WTC11 (cell line): ENCODE measurements at regions not wholly inside any gene's neighbourhood (a gene's known extent, or its start where the extent isn't known, plus 50 kb on each side); places are given as distances from the start of the nearest gene placed in this dataset.

ENCODE experiments used
- ATAC-seq: fragments of 200-7000 bp; cut with Tn5 transposase; 2 replicates; pipeline ENCODE4 v1.10.0; 2021; ENCODE audit warnings: mild to moderate bottlenecking, moderate library complexity
- CTCF ChIA-PET: fragments of 300-600 bp; sonication (Branson Sonifier 250); formaldehyde crosslinking; loops from one replicate; lab custom pipeline; 2021; ENCODE audit warnings: antibody characterized with exemption; lab: Charles Lee
- POLR2A ChIA-PET: fragments of 350-600 bp; sonication (Branson Sonifier 250); formaldehyde crosslinking; loops from one replicate; lab custom pipeline; 2021; ENCODE audit warnings: antibody characterized with exemption; lab: Charles Lee
- DNase-seq: peaks from one replicate; pipeline ENCODE4 v3.0.0; 2021; ENCODE audit warnings: low spot score
- H3K27ac Mint-ChIP-seq: 2 replicates; pipeline ENCODE4 v1.8.0; 2021; ENCODE audit warnings: mixed read lengths
- H3K27me3 Mint-ChIP-seq: 2 replicates; pipeline ENCODE4 v1.8.0; 2021; ENCODE audit warnings: low read depth, mild to moderate bottlenecking, moderate library complexity, mixed read lengths
- H3K36me3 Mint-ChIP-seq: 2 replicates; pipeline ENCODE4 v1.8.0; 2021; ENCODE audit warnings: mixed read lengths
- H3K4me1 Mint-ChIP-seq: 2 replicates; pipeline ENCODE4 v1.8.0; 2022; ENCODE audit warnings: mixed read lengths
- H3K4me3 Mint-ChIP-seq: 2 replicates; pipeline ENCODE4 v1.8.0; 2021; ENCODE audit warnings: mild to moderate bottlenecking, moderate library complexity, mixed read lengths
- H3K9me3 Mint-ChIP-seq: 2 replicates; pipeline ENCODE4 v1.8.0; 2021; ENCODE audit warnings: mixed read lengths
- AR ChIP-seq: fragments of 250-450 bp; sonication (Bioruptor Pico); IDR thresholded peaks from 2 replicates; pipeline ENCODE4 v1.9.0; 2021; ENCODE audit warnings: mild to moderate bottlenecking
- ATF1 ChIP-seq: sonication (generic); formaldehyde crosslinking; IDR thresholded peaks from 2 replicates; pipeline ENCODE4 v1.8.1; 2023; ENCODE audit warnings: mild to moderate bottlenecking, moderate library complexity, missing genetic modification reagents
- ATF3 ChIP-seq: sonication (generic); formaldehyde crosslinking; conservative IDR thresholded peaks from 2 replicates; pipeline ENCODE4 v1.8.1; 2022; ENCODE audit warnings: mild to moderate bottlenecking, missing genetic modification reagents
- CREB1 ChIP-seq: sonication (generic); formaldehyde crosslinking; IDR thresholded peaks from 2 replicates; pipeline ENCODE4 v1.8.0; 2023; ENCODE audit warnings: mild to moderate bottlenecking, missing genetic modification reagents
- ESRRA ChIP-seq: sonication (generic); formaldehyde crosslinking; IDR thresholded peaks from 2 replicates; pipeline ENCODE4 v1.8.1; 2022; ENCODE audit warnings: mild to moderate bottlenecking, missing genetic modification reagents, borderline replicate concordance
- FOXP4 ChIP-seq: sonication (generic); formaldehyde crosslinking; IDR thresholded peaks from 2 replicates; pipeline ENCODE4 v1.8.0; 2022; ENCODE audit warnings: mild to moderate bottlenecking, missing genetic modification reagents
- NFE2L1 ChIP-seq: sonication (generic); formaldehyde crosslinking; IDR thresholded peaks from 2 replicates; pipeline ENCODE4 v1.8.1; 2023; ENCODE audit warnings: missing genetic modification reagents
- PRDM15 ChIP-seq: sonication (generic); formaldehyde crosslinking; IDR thresholded peaks from 2 replicates; pipeline ENCODE4 v1.8.0; 2022; ENCODE audit warnings: missing genetic modification reagents
- RELA ChIP-seq: sonication (generic); formaldehyde crosslinking; IDR thresholded peaks from 2 replicates; pipeline ENCODE4 v1.8.1; 2022; ENCODE audit warnings: missing genetic modification reagents, mild to moderate bottlenecking, borderline replicate concordance
- TCF7 ChIP-seq: sonication (generic); formaldehyde crosslinking; IDR thresholded peaks from 2 replicates; pipeline ENCODE4 v1.8.0; 2022; ENCODE audit warnings: mild to moderate bottlenecking, low read depth, missing genetic modification reagents, moderate library complexity
- TEAD4 ChIP-seq: sonication (generic); formaldehyde crosslinking; IDR thresholded peaks from 2 replicates; pipeline ENCODE4 v1.8.0; 2022; ENCODE audit warnings: mild to moderate bottlenecking, missing genetic modification reagents
- TP53 ChIP-seq: sonication (generic); formaldehyde crosslinking; IDR thresholded peaks from 2 replicates; pipeline ENCODE4 v1.8.1; 2023; ENCODE audit warnings: mild to moderate bottlenecking, missing genetic modification reagents
- USF2 ChIP-seq: sonication (generic); formaldehyde crosslinking; IDR thresholded peaks from 2 replicates; pipeline ENCODE4 v1.8.1; 2023; ENCODE audit warnings: mild to moderate bottlenecking, missing genetic modification reagents, moderate library complexity
- ZNF121 ChIP-seq: sonication (generic); formaldehyde crosslinking; IDR thresholded peaks from 2 replicates; pipeline ENCODE4 v1.8.0; 2023; ENCODE audit warnings: missing genetic modification reagents
- ZNF263 ChIP-seq: sonication (generic); formaldehyde crosslinking; IDR thresholded peaks from 2 replicates; pipeline ENCODE4 v1.8.1; 2022; ENCODE audit warnings: low read depth, mild to moderate bottlenecking, moderate library complexity, missing genetic modification reagents
- ZNF281 ChIP-seq: sonication (generic); formaldehyde crosslinking; IDR thresholded peaks from 2 replicates; pipeline ENCODE4 v1.8.0; 2023; ENCODE audit warnings: mild to moderate bottlenecking, missing genetic modification reagents
- ZNF396 ChIP-seq: fragments of 250-450 bp; sonication (Bioruptor Pico); IDR thresholded peaks from 2 replicates; pipeline ENCODE4 v1.8.0; 2021; ENCODE audit warnings: mild to moderate bottlenecking, moderate library complexity, borderline replicate concordance
- ZNF423 ChIP-seq: fragments of 250-450 bp; sonication (Bioruptor Pico); IDR thresholded peaks from 2 replicates; pipeline ENCODE4 v2.1.2; 2022; ENCODE audit warnings: mild to moderate bottlenecking, moderate library complexity
- ZNF532 ChIP-seq: fragments of 250-450 bp; sonication (Bioruptor Pico); IDR thresholded peaks from 2 replicates; pipeline ENCODE4 v1.9.0; 2021; ENCODE audit warnings: mild to moderate bottlenecking, borderline replicate concordance

GRCh38 chr2:18790509-18791171 is 201.3 kb upstream of the NT5C1B start (continued):
- no peak for TF ChIP-seq AR
- TF ChIP-seq ZNF263 = no peak
- TF ChIP-seq FOXP4 (CRISPR knock-in tag) = no peak
- no peak for TF ChIP-seq CREB1 (CRISPR knock-in tag)
- no peak for TF ChIP-seq ESRRA
- TF ChIP-seq, all 79 proteins: peak for 0

- no peak overlapping the region for H3K4me3 Mint-ChIP-seq
- no peak overlapping the region for H3K27ac Mint-ChIP-seq
- POLR2A ChIA-PET = no interaction called here
- H3K36me3 Mint-ChIP-seq = no peaks in the 10 kb centered on the region
- H3K4me1 Mint-ChIP-seq = no peaks in the 10 kb centered on the region
- peaks cover 5% of the 10 kb centered on the region for H3K27me3 Mint-ChIP-seq
- no peak for ATAC-seq
- DNase-seq = no peak
- no peaks in the 10 kb centered on the region for H3K9me3 Mint-ChIP-seq
- CTCF ChIA-PET = no interaction called here
- TF ChIP-seq ZNF532 (CRISPR knock-in tag) = no peak
- no peak for TF ChIP-seq RELA (CRISPR knock-in tag)
- TF ChIP-seq TP53 (CRISPR knock-in tag) = no peak
- no peak for TF ChIP-seq NFE2L1 (CRISPR knock-in tag)
- TF ChIP-seq ZNF263 = no peak
- no peak for TF ChIP-seq ZNF396 (CRISPR knock-in tag)
- no peak for TF ChIP-seq TEAD4 (CRISPR knock-in tag)
- no peak for TF ChIP-seq ZNF423 (CRISPR knock-in tag)
- no peak for TF ChIP-seq ATF1 (CRISPR knock-in tag)
- no peak for TF ChIP-seq PRDM15 (CRISPR knock-in tag)
- no peak for TF ChIP-seq USF2 (CRISPR knock-in tag)
- TF ChIP-seq CREB1 (CRISPR knock-in tag) = no peak
- no peak for TF ChIP-seq TCF7 (CRISPR knock-in tag)
- TF ChIP-seq ZNF121 = no peak
- TF ChIP-seq ZNF281 (CRISPR knock-in tag) = no peak
- TF ChIP-seq ATF3 (CRISPR knock-in tag) = no peak
Observed at GRCh38 chr2:18788592-18788991, 199.2 kb upstream of the NT5C1B start.
